ENCODE measurements at regions not wholly inside any gene's neighbourhood (a gene's known extent, or its start where the extent isn't known, plus 50 kb on each side); places are given as distances from the start of the nearest gene placed in this dataset.

DNA sequence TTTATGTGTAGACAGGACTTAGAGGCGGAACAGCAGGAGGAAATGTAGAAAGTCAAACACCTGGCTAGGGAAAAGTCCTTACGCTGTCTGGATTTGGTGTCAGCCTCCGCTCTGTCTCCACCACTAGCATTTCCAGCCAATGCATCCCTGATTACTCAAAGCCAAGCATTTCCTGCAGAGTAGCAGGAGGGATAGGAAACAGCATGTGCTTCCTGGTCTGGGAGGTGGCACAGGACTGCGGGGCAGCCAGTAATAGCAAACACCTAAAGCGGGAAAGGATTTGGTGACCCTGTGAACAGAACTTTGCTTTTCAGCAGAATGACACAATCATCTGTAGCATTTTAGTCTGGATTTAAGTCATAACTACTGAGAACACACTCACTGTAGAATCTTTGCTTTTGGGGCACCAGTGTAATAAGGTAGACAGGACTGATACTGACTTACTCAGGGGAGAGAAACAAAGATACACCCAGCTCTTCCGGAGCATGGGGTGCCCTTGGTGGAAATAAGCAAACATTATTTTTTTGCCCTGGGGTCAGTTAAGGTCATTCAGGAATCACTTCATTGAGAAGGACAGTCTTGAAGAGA is 133.3 kb upstream of the AHI1 start:
- TF ChIP-seq EGR1 (IDR thresholded peaks at IDR 0.05; ENCODE audit: low read depth in 2 of 2) (no peak), FOXA1 (IDR thresholded peaks at IDR 0.05) (no peak), RAD21 (IDR thresholded peaks at IDR 0.05) (no peak), SP1 (IDR thresholded peaks at IDR 0.05) (no peak), RXRA (IDR thresholded peaks at IDR 0.05) (no peak), YY1 (IDR thresholded peaks at IDR 0.05) (no peak), TAF1 (conservative IDR thresholded peaks at IDR 0.05) (no peak)
- TF ChIP-seq, protein P1, sequence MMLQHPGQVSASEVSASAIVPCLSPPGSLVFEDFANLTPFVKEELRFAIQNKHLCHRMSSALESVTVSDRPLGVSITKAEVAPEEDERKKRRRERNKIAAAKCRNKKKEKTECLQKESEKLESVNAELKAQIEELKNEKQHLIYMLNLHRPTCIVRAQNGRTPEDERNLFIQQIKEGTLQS (IDR thresholded peaks at IDR 0.05), result no peak
- TF ChIP-seq, protein P2, sequence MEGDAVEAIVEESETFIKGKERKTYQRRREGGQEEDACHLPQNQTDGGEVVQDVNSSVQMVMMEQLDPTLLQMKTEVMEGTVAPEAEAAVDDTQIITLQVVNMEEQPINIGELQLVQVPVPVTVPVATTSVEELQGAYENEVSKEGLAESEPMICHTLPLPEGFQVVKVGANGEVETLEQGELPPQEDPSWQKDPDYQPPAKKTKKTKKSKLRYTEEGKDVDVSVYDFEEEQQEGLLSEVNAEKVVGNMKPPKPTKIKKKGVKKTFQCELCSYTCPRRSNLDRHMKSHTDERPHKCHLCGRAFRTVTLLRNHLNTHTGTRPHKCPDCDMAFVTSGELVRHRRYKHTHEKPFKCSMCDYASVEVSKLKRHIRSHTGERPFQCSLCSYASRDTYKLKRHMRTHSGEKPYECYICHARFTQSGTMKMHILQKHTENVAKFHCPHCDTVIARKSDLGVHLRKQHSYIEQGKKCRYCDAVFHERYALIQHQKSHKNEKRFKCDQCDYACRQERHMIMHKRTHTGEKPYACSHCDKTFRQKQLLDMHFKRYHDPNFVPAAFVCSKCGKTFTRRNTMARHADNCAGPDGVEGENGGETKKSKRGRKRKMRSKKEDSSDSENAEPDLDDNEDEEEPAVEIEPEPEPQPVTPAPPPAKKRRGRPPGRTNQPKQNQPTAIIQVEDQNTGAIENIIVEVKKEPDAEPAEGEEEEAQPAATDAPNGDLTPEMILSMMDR (IDR thresholded peaks at IDR 0.05; ENCODE audit: low read depth, low read length, missing input control), result no peak
- TF ChIP-seq, protein P3, sequence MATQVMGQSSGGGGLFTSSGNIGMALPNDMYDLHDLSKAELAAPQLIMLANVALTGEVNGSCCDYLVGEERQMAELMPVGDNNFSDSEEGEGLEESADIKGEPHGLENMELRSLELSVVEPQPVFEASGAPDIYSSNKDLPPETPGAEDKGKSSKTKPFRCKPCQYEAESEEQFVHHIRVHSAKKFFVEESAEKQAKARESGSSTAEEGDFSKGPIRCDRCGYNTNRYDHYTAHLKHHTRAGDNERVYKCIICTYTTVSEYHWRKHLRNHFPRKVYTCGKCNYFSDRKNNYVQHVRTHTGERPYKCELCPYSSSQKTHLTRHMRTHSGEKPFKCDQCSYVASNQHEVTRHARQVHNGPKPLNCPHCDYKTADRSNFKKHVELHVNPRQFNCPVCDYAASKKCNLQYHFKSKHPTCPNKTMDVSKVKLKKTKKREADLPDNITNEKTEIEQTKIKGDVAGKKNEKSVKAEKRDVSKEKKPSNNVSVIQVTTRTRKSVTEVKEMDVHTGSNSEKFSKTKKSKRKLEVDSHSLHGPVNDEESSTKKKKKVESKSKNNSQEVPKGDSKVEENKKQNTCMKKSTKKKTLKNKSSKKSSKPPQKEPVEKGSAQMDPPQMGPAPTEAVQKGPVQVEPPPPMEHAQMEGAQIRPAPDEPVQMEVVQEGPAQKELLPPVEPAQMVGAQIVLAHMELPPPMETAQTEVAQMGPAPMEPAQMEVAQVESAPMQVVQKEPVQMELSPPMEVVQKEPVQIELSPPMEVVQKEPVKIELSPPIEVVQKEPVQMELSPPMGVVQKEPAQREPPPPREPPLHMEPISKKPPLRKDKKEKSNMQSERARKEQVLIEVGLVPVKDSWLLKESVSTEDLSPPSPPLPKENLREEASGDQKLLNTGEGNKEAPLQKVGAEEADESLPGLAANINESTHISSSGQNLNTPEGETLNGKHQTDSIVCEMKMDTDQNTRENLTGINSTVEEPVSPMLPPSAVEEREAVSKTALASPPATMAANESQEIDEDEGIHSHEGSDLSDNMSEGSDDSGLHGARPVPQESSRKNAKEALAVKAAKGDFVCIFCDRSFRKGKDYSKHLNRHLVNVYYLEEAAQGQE (IDR thresholded peaks at IDR 0.05), result no peak
- TF ChIP-seq, protein P4, sequence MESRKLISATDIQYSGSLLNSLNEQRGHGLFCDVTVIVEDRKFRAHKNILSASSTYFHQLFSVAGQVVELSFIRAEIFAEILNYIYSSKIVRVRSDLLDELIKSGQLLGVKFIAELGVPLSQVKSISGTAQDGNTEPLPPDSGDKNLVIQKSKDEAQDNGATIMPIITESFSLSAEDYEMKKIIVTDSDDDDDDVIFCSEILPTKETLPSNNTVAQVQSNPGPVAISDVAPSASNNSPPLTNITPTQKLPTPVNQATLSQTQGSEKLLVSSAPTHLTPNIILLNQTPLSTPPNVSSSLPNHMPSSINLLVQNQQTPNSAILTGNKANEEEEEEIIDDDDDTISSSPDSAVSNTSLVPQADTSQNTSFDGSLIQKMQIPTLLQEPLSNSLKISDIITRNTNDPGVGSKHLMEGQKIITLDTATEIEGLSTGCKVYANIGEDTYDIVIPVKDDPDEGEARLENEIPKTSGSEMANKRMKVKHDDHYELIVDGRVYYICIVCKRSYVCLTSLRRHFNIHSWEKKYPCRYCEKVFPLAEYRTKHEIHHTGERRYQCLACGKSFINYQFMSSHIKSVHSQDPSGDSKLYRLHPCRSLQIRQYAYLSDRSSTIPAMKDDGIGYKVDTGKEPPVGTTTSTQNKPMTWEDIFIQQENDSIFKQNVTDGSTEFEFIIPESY (IDR thresholded peaks at IDR 0.05), result no peak
